Hepatocyte (in vitro differentiated cells): ENCODE measurements at regions not wholly inside any gene's neighbourhood (a gene's known extent, or its start where the extent isn't known, plus 50 kb on each side); places are given as distances from the start of the nearest gene placed in this dataset.

Source experiments
- CTCF ChIP-seq: fragments of 200-600 bp; sonication (generic); IDR thresholded peaks from 2 replicates; pipeline ENCODE4 v1.5.1; 2016; ENCODE audit warnings: antibody characterized with exemption, mild to moderate bottlenecking; ENCODE audit not compliant: poor library complexity
- EZH2 ChIP-seq: fragments of 200-600 bp; sonication (generic); IDR thresholded peaks from 2 replicates; pipeline ENCODE4 v1.6.1; 2016; ENCODE audit warnings: antibody characterized with exemption, mild to moderate bottlenecking, borderline replicate concordance

GRCh38 chr2:142782942-142783443, 94.5 kb upstream of the KYNU start:
- TF ChIP-seq CTCF (no peak), EZH2 (no peak)
